ENCODE measurements at regions not wholly inside any gene's neighbourhood (a gene's known extent, or its start where the extent isn't known, plus 50 kb on each side); places are given as distances from the start of the nearest gene placed in this dataset.

DNA sequence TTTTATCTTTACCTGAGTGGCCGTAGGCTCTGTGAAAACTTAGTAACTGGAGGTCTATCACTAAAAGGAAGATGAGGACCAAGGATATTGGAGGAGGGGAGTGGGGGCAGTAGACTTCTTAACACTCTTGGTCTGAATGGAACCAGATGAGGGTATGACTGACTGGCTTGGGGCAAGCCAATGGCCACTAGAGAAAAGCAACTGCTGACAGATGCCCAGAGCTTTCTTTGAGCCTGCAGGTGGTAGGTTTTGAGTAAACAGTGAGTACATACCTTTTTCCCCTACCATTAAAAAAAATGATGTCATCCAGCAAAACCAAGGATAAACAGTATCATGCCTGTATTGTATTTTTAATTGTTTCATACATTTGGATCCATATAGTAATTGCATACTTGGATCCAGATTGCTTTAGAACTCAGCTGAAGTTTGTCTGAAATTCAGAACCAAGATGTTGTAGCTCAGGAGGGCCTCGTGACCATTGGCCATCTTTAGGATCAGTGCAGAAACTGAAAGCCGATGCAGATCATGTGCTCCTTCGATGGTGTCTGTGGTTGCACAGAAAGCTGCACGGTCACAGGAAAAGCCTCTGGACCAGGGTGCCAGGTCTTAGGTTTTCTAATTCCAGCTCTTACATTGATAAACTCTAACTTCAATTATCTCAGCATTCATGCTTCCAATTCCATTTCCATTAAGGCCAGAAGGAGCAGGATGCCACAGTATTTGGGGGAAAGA lies 131.0 kb downstream of the PDGFRA start:
- ChIA-PET POLR2A (no interaction called here), CTCF (no interaction called here)
- no peak for DNase-seq (ENCODE audit: extremely low spot score)
- TF ChIP-seq, protein P1, sequence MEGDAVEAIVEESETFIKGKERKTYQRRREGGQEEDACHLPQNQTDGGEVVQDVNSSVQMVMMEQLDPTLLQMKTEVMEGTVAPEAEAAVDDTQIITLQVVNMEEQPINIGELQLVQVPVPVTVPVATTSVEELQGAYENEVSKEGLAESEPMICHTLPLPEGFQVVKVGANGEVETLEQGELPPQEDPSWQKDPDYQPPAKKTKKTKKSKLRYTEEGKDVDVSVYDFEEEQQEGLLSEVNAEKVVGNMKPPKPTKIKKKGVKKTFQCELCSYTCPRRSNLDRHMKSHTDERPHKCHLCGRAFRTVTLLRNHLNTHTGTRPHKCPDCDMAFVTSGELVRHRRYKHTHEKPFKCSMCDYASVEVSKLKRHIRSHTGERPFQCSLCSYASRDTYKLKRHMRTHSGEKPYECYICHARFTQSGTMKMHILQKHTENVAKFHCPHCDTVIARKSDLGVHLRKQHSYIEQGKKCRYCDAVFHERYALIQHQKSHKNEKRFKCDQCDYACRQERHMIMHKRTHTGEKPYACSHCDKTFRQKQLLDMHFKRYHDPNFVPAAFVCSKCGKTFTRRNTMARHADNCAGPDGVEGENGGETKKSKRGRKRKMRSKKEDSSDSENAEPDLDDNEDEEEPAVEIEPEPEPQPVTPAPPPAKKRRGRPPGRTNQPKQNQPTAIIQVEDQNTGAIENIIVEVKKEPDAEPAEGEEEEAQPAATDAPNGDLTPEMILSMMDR (IDR thresholded peaks at IDR 0.05; ENCODE audit: control extremely low read depth, extremely low read depth, low read depth, missing control alignments) = no peak

DNA sequence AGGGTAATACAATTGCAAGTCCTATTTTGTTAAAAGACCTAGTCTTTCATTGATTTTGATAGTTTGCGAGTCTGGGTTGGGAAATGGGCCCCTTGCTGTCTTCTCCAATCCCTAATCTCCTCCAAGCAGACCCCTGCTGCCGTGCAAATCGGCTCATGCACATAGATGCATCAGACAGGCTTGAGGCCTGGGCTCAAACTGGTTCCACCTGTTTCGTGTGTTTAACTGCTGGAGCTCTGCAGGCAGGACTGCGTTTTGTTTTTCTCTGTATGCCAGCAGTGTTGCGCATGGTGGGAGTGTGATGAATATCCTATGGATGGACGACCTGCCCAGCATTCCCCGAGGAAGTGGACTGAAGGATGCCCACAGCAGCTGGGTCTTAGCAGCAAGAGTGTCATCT lies 133.9 kb downstream of the PDGFRA start:
- TF ChIP-seq, protein P1 (IDR thresholded peaks at IDR 0.05; ENCODE audit: control extremely low read depth, extremely low read depth, low read depth, missing control alignments) = no peak
- ChIA-PET POLR2A (no interaction called here), CTCF (no interaction called here)
- no peak for DNase-seq (ENCODE audit: extremely low spot score)

DNA sequence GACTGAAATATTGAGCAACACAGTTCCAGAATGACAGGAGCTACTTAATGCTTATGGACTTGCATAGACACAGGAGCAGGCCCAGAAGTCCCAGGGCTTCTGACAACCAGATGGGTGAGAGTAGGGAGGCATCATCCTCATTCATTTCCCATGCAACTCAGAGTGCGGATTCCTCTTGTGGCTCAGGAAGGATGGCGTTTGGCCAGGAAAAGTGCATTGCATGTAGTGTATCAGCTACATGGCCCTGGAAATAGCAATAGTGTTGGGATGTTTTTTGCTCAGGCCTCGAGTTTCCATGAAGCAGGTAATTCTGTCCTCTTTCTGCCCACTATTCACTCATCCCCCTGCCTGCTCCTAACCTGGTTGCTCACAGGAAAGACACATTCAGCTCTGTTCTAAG lies 136.6 kb downstream of the PDGFRA start:
- POLR2A ChIA-PET = no interaction called here

DNA sequence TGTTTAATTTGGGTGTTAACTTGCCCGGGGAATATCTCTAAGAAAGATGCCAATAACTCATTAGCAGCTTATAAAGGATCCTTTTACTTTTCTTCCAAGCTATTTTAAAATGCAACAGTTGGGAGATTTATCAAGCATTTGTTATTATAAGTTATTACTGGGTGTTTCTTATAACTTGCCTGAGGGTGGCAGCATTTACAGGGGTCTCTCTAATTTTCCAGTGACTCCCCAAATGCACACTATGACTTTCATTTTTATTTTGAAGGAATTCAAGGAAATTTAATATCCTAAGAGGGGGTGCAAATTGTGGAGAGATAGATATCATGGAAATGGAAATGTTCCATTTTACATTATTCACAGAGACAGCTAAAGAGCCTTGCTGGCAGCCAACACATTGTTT lies 138.0 kb downstream of the PDGFRA start:
- TF ChIP-seq, protein P1 (IDR thresholded peaks at IDR 0.05; ENCODE audit: control extremely low read depth, extremely low read depth, low read depth, missing control alignments) = no peak
- DNase-seq (ENCODE audit: extremely low spot score) = no peak
- POLR2A ChIA-PET = no interaction called here
- CTCF ChIA-PET = no interaction called here

More for the DNA sequence above, 136.6 kb downstream of the PDGFRA start:
- TF ChIP-seq, protein P1 (IDR thresholded peaks at IDR 0.05; ENCODE audit: control extremely low read depth, extremely low read depth, low read depth, missing control alignments) = no peak
- DNase-seq (ENCODE audit: extremely low spot score) = no peak
- CTCF ChIA-PET = interaction anchor here (1.1 to 1.3 kb wide), 2 partner anchors 11 to 47 kb away, joined by 3 read pairs; no protein-coding TSS in a partner anchor

DNA sequence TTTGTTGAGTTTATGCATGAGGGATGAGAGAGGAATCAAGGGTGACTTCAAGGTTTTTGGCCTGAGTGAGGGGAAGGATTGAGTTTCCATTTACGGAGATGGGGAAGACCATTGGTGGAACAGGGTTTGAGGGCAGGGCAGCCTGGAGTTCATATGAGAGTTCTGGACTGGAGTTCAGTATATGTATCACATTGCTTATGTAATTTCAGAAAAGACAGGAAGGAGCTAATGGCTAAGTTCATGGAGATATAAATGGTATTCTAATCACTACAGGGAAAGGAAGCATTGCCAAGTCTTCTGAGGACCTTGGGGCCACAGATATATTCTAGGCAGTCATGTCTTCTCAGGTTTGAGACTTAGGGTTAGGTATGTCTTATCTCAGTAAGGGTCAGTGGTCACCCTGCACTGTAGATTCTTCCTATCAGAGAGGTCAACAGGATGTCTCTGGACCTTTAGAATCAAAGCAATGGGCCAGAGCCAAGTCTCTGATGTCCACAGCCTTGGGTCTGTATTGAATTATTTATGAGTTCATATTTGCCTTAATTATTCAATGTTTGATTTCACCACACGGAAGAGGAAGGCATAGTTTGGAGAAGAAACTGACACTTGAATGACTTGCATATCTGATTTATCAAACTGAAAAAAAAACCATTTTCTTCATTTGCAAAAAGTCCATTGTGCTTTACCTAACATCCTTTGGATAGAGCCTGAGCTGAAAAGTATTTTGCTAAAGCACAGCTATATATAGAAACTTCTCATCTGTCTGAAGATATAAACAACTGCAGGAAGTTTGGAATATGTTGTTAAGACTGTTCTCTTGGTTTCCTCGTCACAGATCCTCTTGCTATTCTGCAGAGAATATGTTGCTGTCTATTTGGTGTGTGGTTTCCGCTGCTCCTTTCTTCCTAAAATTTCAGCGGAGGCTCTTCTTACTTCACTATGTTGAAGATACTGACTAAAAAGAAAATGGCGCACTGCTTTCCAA lies 139.5 kb downstream of the PDGFRA start:
- TF ChIP-seq, protein P1 (IDR thresholded peaks at IDR 0.05; ENCODE audit: control extremely low read depth, extremely low read depth, low read depth, missing control alignments) = no peak
- POLR2A ChIA-PET = no interaction called here
- no peak for DNase-seq (ENCODE audit: extremely low spot score)
- CTCF ChIA-PET = no interaction called here

DNA sequence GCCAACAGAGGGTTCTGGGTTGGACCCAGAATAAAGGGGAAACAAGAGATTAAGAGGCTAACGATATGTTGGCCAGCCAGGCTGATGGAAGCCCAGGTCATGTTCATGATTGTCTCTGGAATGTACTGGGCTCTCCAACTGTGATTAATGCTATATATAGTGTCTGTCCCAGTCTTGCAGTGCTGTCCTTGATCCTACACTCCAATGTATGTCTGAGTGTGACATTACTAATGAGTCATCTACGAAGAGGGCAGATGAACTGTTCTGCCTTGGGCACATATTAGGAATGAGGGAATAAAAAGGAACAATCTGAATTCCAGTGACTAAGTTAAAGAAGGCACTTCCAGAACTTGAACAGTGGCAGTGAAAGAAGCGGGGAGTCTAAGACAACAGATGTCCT lies 142.1 kb downstream of the PDGFRA start:
- POLR2A ChIA-PET = no interaction called here
- CTCF ChIA-PET = no interaction called here
- TF ChIP-seq, protein P1 (IDR thresholded peaks at IDR 0.05; ENCODE audit: control extremely low read depth, extremely low read depth, low read depth, missing control alignments) = no peak
- DNase-seq (ENCODE audit: extremely low spot score) = no peak

All from GM10248 (cell line).